ENCODE measurements at regions not wholly inside any gene's neighbourhood (a gene's known extent, or its start where the extent isn't known, plus 50 kb on each side); places are given as distances from the start of the nearest gene placed in this dataset.
"Not testable (repeated sequence)": the region's sequence is repeated elsewhere in the genome, so short reads cannot be mapped to it uniquely, and the experiment has no call there.

- no peak overlapping the region for H2AFZ ChIP-seq
- H3K9me3 ChIP-seq (ENCODE audit: low read depth) = no peaks in the 10 kb centered on the region
- H3K27ac ChIP-seq = no peak overlapping the region
- no peak overlapping the region for H3K4me2 ChIP-seq (ENCODE audit: unreplicated experiment)
- no peaks in the 10 kb centered on the region for H3F3A ChIP-seq (ENCODE audit: insufficient read depth)
- no peaks in the 10 kb centered on the region for H3K79me2 ChIP-seq (ENCODE audit: insufficient read depth)
- H3K9me2 ChIP-seq (ENCODE audit: insufficient read depth) = no peaks in the 10 kb centered on the region
- H3K36me3 ChIP-seq (ENCODE audit: low read depth) = no peaks in the 10 kb centered on the region
- 23 to 29% methylated on average over 4 of the region's 4 CpGs for WGBS, 2 experiments (ENCODE audit: low coverage in 1 of 2, low lambda C conversion rate in 2 of 2, missing lambda C conversion rate in 2 of 2)
- H4K20me1 ChIP-seq (ENCODE audit: insufficient read depth) = no peaks in the 10 kb centered on the region
- no peaks in the 10 kb centered on the region for H3K4me1 ChIP-seq (ENCODE audit: insufficient read depth)
- no peak overlapping the region for H3K4me3 ChIP-seq
- no peak overlapping the region for H3K9ac ChIP-seq
- TF ChIP-seq EZH2phosphoT487 (IDR thresholded peaks at IDR 0.05; ENCODE audit: insufficient read depth, low read depth) (no peak), EZH2 (IDR thresholded peaks at IDR 0.05; ENCODE audit: insufficient read depth, poor library complexity, severe bottlenecking) (no peak)
- DNase-seq = no peak
- H3K27me3 ChIP-seq (replicated peaks; ENCODE audit: insufficient read depth) = no peaks in the 10 kb centered on the region
- in situ Hi-C loops (cut with MboI) = no loop called here
These were observed 588.8 kb upstream of the BCHE start for GRCh38 chr3:166425900-166426611.

DNA sequence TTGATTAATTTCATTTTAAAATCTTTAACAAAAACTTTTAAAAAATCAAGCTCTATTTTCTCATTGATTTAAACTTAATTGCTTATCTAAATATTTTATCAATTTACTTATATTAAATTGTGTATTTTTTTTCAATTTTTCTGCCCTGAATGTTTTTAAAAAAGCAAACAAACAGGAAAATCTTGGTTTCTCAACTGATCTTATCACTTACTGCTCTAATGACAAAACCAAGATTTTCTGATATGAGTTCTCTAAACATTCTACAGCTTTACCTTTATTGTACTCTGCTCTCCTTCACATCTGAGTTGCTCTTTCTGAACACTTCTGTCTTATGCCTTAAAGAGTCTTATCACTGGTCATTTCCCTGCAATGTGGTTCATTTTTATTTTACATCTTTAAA, 587.8 kb upstream of the BCHE start:
- Histone ChIP-seq H3K4me2 (ENCODE audit: unreplicated experiment) (no peak overlapping the region), H4K20me1 (ENCODE audit: insufficient read depth) (no peaks in the 10 kb centered on the region), H3K79me2 (ENCODE audit: insufficient read depth) (no peaks in the 10 kb centered on the region), H3K4me3 (no peak overlapping the region), H3K4me1 (ENCODE audit: insufficient read depth) (no peaks in the 10 kb centered on the region), H3K9ac (no peak overlapping the region), H3K27ac (no peak overlapping the region), H3K9me3 (ENCODE audit: low read depth) (no peaks in the 10 kb centered on the region), H2AFZ (no peak overlapping the region), H3K27me3 (replicated peaks; ENCODE audit: insufficient read depth) (no peaks in the 10 kb centered on the region), H3K9me2 (ENCODE audit: insufficient read depth) (no peaks in the 10 kb centered on the region), H3F3A (ENCODE audit: insufficient read depth) (no peaks in the 10 kb centered on the region), H3K36me3 (ENCODE audit: low read depth) (no peaks in the 10 kb centered on the region)
- DNase-seq = no peak
- in situ Hi-C loops (cut with MboI) = no loop called here
- TF ChIP-seq EZH2 (IDR thresholded peaks at IDR 0.05; ENCODE audit: insufficient read depth, poor library complexity, severe bottlenecking) (no peak), EZH2phosphoT487 (IDR thresholded peaks at IDR 0.05; ENCODE audit: insufficient read depth, low read depth) (no peak)

DNA sequence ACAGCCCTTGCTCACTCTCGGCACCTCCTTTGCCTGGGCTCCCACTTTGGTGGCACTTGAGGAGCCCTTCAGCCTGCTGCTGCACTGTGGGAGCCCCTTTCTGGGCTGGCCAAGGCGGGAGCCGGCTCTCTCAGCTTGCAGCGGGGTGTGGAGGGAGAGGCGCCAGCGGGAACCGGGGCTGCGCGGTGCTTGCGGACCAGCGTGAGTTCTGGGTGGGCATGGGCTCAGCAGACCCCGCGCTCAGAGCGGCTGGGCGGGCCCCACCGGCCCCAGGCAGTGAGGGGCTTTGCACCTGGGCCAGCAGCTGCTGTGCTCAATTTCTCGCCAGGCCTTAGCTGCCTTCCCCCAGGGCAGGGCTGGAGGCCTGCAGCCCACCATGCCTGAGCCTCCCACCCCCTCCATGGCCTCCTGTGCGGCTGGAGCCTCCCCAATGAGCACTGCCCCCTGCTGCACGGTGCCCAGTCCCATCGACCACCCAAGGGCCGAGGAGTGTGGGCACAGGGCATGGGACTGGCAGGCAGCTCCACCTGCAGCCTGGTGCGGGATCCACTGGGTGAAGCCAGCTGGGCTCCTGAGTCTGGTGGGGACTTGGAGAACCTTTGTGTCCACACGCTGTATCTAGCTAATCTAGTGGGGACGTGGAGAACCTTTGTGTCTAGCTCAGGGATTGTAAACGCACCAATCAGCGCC, 586.7 kb upstream of the BCHE start:
- H3K27ac ChIP-seq; H3K4me1 ChIP-seq (ENCODE audit: insufficient read depth); H4K20me1 ChIP-seq (ENCODE audit: insufficient read depth); H3F3A ChIP-seq (ENCODE audit: insufficient read depth); H2AFZ ChIP-seq; H3K36me3 ChIP-seq (ENCODE audit: low read depth); in situ Hi-C loops (cut with MboI); H3K27me3 ChIP-seq (replicated peaks; ENCODE audit: insufficient read depth); H3K4me3 ChIP-seq; H3K9ac ChIP-seq; H3K79me2 ChIP-seq (ENCODE audit: insufficient read depth); H3K4me2 ChIP-seq (ENCODE audit: unreplicated experiment); DNase-seq; H3K9me3 ChIP-seq (ENCODE audit: low read depth); H3K9me2 ChIP-seq (ENCODE audit: insufficient read depth): not testable (repeated sequence)
- WGBS, 2 experiments (ENCODE audit: low coverage in 1 of 2, low lambda C conversion rate in 2 of 2, missing lambda C conversion rate in 2 of 2) = 50 to 57% methylated on average over 22 to 25 of the region's 26 CpGs

DNA sequence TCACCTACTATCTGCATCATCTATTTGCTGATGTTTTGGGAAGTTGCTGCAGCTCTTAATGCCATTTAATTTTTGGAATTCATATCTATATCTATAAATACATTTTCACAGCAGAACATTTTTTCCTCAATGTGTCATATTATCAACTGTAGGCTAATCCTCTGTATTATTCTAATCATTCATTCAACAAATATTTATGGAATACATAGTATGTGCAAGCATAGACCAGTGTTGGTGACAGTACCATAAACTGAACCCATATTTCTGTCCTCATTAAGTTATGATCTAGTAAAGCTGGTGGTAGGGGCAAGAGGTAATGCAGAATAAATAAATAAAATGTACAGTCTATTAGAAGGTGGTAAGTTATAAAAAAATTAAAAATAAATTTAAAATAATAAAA, 585.3 kb upstream of the BCHE start:
- no peak overlapping the region for H3K4me3 ChIP-seq
- no peaks in the 10 kb centered on the region for H3K9me2 ChIP-seq (ENCODE audit: insufficient read depth)
- H4K20me1 ChIP-seq (ENCODE audit: insufficient read depth) = no peaks in the 10 kb centered on the region
- H3K9ac ChIP-seq = no peak overlapping the region
- in situ Hi-C loops (cut with MboI) = no loop called here
- TF ChIP-seq EZH2 (IDR thresholded peaks at IDR 0.05; ENCODE audit: insufficient read depth, poor library complexity, severe bottlenecking) (no peak), EZH2phosphoT487 (IDR thresholded peaks at IDR 0.05; ENCODE audit: insufficient read depth, low read depth) (no peak)
- H3F3A ChIP-seq (ENCODE audit: insufficient read depth) = no peaks in the 10 kb centered on the region
- DNase-seq = no peak
- no peaks in the 10 kb centered on the region for H3K79me2 ChIP-seq (ENCODE audit: insufficient read depth)
- H2AFZ ChIP-seq = no peak overlapping the region
- H3K4me1 ChIP-seq (ENCODE audit: insufficient read depth) = no peaks in the 10 kb centered on the region
- H3K4me2 ChIP-seq (ENCODE audit: unreplicated experiment) = no peak overlapping the region
- no peaks in the 10 kb centered on the region for H3K27me3 ChIP-seq (replicated peaks; ENCODE audit: insufficient read depth)
- no peaks in the 10 kb centered on the region for H3K9me3 ChIP-seq (ENCODE audit: low read depth)
- H3K27ac ChIP-seq = no peak overlapping the region
- H3K36me3 ChIP-seq (ENCODE audit: low read depth) = no peaks in the 10 kb centered on the region

DNA sequence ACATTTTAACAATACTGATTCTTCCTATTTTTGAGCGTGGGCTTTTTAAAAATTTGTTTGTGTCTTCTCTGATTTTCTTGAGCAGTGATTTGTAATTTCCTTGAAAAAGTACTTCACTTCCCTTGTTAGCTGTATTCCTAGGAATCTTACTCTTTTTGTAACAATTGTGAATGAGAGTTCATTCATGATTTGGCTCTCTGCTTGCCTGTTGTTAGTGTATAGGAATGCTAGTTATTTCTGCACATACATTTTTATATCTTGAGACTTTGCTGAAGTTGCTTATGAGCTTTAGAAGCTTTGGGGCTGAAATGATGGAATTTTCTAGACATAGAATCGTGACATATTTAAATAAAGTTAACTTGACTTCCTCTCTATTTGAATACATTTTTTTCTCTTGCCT, 582.8 kb upstream of the BCHE start:
- H2AFZ ChIP-seq = no peak overlapping the region
- TF ChIP-seq EZH2 (IDR thresholded peaks at IDR 0.05; ENCODE audit: insufficient read depth, poor library complexity, severe bottlenecking) (no peak), EZH2phosphoT487 (IDR thresholded peaks at IDR 0.05; ENCODE audit: insufficient read depth, low read depth) (no peak)
- H3K27ac ChIP-seq = no peak overlapping the region
- no peaks in the 10 kb centered on the region for H3K4me1 ChIP-seq (ENCODE audit: insufficient read depth)
- no peaks in the 10 kb centered on the region for H3K9me3 ChIP-seq (ENCODE audit: low read depth)
- 8 to 14% methylated on average over 2 of the region's 2 CpGs for WGBS, 2 experiments (ENCODE audit: low coverage in 1 of 2, low lambda C conversion rate in 2 of 2, missing lambda C conversion rate in 2 of 2)
- DNase-seq = no peak
- H3K9ac ChIP-seq = no peak overlapping the region
- in situ Hi-C loops (cut with MboI) = no loop called here
- no peak overlapping the region for H3K4me2 ChIP-seq (ENCODE audit: unreplicated experiment)
- no peaks in the 10 kb centered on the region for H3K9me2 ChIP-seq (ENCODE audit: insufficient read depth)
- H3F3A ChIP-seq (ENCODE audit: insufficient read depth) = no peaks in the 10 kb centered on the region
- H3K36me3 ChIP-seq (ENCODE audit: low read depth) = no peaks in the 10 kb centered on the region
- H3K4me3 ChIP-seq = no peak overlapping the region
- H3K79me2 ChIP-seq (ENCODE audit: insufficient read depth) = no peaks in the 10 kb centered on the region
- no peaks in the 10 kb centered on the region for H4K20me1 ChIP-seq (ENCODE audit: insufficient read depth)
- no peaks in the 10 kb centered on the region for H3K27me3 ChIP-seq (replicated peaks; ENCODE audit: insufficient read depth)
